SK-N-SH (cell line): ENCODE measurements at regions not wholly inside any gene's neighbourhood (a gene's known extent, or its start where the extent isn't known, plus 50 kb on each side); places are given as distances from the start of the nearest gene placed in this dataset.
"Not testable (repeated sequence)": the region's sequence is repeated elsewhere in the genome, so short reads cannot be mapped to it uniquely, and the experiment has no call there.

ENCODE experiments used
- CHD2 ChIP-seq: fragments of 150-350 bp; IDR thresholded peaks from 2 replicates; pipeline ENCODE4 v1.6.1; 2018; ENCODE audit warnings: low read length; ENCODE audit not compliant: partially characterized antibody
- EP300 ChIP-seq, 2 experiments: IDR thresholded peaks; 2 replicates each; pipeline versions ENCODE4 v1.4.0 to v1.6.1; 2012; ENCODE audit warnings: borderline replicate concordance in 1 of 2, low read depth in 1 of 2, low read length in 1 of 2
- MAX ChIP-seq: IDR thresholded peaks from 2 replicates; pipeline ENCODE4 v1.4.0; 2012; ENCODE audit warnings: low read depth
- MXI1 ChIP-seq: IDR thresholded peaks from 2 replicates; pipeline ENCODE4 v1.6.1; 2012; ENCODE audit warnings: mild to moderate bottlenecking, low read depth, low read length, improper control_type of control experiment
- NFIC ChIP-seq: IDR thresholded peaks from 2 replicates; pipeline ENCODE4 v1.4.0; 2012; ENCODE audit warnings: borderline replicate concordance
- POLR2AphosphoS5 ChIP-seq: IDR thresholded peaks from 2 replicates; pipeline ENCODE4 v1.6.1; 2012; ENCODE audit warnings: low read depth, low read length
- RFX5 ChIP-seq: IDR thresholded peaks from 2 replicates; pipeline ENCODE4 v1.6.1; 2012; ENCODE audit warnings: mild to moderate bottlenecking, improper control_type of control experiment, low read length
- SIN3A ChIP-seq: IDR thresholded peaks from 2 replicates; pipeline ENCODE4 v1.6.1; 2012; ENCODE audit warnings: low read depth, mild to moderate bottlenecking, low read length, moderate library complexity, borderline replicate concordance
- TAF1 ChIP-seq: IDR thresholded peaks from 2 replicates; pipeline ENCODE4 v1.6.1; 2012; ENCODE audit warnings: low read depth, mild to moderate bottlenecking, low read length, moderate library complexity, borderline replicate concordance
- TF ChIP-seq, protein P1 (sequence below): fragments of 200-600 bp; sonication (generic); IDR thresholded peaks from 2 replicates; pipeline ENCODE4 v1.6.1; 2017; ENCODE audit warnings: antibody characterized with exemption, mild to moderate bottlenecking, moderate library complexity
- TF ChIP-seq, protein P2 (sequence below): IDR thresholded peaks from 2 replicates; pipeline ENCODE4; 2012
- TF ChIP-seq, protein P3 (sequence below): IDR thresholded peaks from 2 replicates; pipeline ENCODE4 v1.6.1; 2012; ENCODE audit warnings: mild to moderate bottlenecking, low read depth, low read length, moderate library complexity

- not testable (repeated sequence) for TF ChIP-seq MXI1; RFX5; SIN3A; EP300 (IDR thresholded peaks at IDR 0.05; ENCODE audit: borderline replicate concordance in 1 of 2, low read depth in 1 of 2, low read length in 1 of 2); NFIC; MAX; TAF1; CHD2; POLR2AphosphoS5
- TF ChIP-seq, protein P1, sequence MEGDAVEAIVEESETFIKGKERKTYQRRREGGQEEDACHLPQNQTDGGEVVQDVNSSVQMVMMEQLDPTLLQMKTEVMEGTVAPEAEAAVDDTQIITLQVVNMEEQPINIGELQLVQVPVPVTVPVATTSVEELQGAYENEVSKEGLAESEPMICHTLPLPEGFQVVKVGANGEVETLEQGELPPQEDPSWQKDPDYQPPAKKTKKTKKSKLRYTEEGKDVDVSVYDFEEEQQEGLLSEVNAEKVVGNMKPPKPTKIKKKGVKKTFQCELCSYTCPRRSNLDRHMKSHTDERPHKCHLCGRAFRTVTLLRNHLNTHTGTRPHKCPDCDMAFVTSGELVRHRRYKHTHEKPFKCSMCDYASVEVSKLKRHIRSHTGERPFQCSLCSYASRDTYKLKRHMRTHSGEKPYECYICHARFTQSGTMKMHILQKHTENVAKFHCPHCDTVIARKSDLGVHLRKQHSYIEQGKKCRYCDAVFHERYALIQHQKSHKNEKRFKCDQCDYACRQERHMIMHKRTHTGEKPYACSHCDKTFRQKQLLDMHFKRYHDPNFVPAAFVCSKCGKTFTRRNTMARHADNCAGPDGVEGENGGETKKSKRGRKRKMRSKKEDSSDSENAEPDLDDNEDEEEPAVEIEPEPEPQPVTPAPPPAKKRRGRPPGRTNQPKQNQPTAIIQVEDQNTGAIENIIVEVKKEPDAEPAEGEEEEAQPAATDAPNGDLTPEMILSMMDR = not testable (repeated sequence)
- TF ChIP-seq, protein P2, sequence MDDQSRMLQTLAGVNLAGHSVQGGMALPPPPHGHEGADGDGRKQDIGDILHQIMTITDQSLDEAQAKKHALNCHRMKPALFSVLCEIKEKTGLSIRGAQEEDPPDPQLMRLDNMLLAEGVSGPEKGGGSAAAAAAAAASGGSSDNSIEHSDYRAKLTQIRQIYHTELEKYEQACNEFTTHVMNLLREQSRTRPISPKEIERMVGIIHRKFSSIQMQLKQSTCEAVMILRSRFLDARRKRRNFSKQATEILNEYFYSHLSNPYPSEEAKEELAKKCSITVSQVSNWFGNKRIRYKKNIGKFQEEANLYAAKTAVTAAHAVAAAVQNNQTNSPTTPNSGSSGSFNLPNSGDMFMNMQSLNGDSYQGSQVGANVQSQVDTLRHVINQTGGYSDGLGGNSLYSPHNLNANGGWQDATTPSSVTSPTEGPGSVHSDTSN = not testable (repeated sequence)
- TF ChIP-seq, protein P3, sequence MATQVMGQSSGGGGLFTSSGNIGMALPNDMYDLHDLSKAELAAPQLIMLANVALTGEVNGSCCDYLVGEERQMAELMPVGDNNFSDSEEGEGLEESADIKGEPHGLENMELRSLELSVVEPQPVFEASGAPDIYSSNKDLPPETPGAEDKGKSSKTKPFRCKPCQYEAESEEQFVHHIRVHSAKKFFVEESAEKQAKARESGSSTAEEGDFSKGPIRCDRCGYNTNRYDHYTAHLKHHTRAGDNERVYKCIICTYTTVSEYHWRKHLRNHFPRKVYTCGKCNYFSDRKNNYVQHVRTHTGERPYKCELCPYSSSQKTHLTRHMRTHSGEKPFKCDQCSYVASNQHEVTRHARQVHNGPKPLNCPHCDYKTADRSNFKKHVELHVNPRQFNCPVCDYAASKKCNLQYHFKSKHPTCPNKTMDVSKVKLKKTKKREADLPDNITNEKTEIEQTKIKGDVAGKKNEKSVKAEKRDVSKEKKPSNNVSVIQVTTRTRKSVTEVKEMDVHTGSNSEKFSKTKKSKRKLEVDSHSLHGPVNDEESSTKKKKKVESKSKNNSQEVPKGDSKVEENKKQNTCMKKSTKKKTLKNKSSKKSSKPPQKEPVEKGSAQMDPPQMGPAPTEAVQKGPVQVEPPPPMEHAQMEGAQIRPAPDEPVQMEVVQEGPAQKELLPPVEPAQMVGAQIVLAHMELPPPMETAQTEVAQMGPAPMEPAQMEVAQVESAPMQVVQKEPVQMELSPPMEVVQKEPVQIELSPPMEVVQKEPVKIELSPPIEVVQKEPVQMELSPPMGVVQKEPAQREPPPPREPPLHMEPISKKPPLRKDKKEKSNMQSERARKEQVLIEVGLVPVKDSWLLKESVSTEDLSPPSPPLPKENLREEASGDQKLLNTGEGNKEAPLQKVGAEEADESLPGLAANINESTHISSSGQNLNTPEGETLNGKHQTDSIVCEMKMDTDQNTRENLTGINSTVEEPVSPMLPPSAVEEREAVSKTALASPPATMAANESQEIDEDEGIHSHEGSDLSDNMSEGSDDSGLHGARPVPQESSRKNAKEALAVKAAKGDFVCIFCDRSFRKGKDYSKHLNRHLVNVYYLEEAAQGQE = not testable (repeated sequence)
These were observed 130.3 kb downstream of the ZNF479 start for GRCh38 chr7:57001926-57002325.
